IMR-90 (cell line): ENCODE measurements at regions not wholly inside any gene's neighbourhood (a gene's known extent, or its start where the extent isn't known, plus 50 kb on each side); places are given as distances from the start of the nearest gene placed in this dataset.

Source experiments
- ATAC-seq: fragments of 200-7000 bp; cut with Tn5 transposase; 2 replicates; pipeline ENCODE4 v1.9.1; 2020; ENCODE audit warnings: low read depth, mild to moderate bottlenecking, moderate library complexity
- BruUV-seq: library from RNA; stranded (reverse); fragments of 400-500 nt; replicated peaks from 2 replicates; lab custom pipeline; 2021; lab: Mats Ljungman, UMichigan
- CTCF ChIA-PET: fragments of 300-600 bp; formaldehyde crosslinking; extraction: SDS; loops from one replicate; lab custom pipeline; 2021; ENCODE audit warnings: antibody characterized with exemption; lab: Yijun Ruan, JAX
- POLR2A ChIA-PET: fragments of 300-600 bp; sonication (Branson Sonifier 250); formaldehyde crosslinking; loops from one replicate; lab custom pipeline; 2022; ENCODE audit warnings: antibody characterized with exemption; ENCODE audit not compliant: unreplicated experiment; lab: Charles Lee
- DNase-seq: peaks from one replicate; pipeline ENCODE4 v3.0.0; 2013
- H2AFZ ChIP-seq: replicated peaks from 2 replicates; pipeline ENCODE3; 2013; ENCODE audit warnings: low read length, mild to moderate bottlenecking; ENCODE audit not compliant: poor library complexity
- H2AK5ac ChIP-seq: 2 replicates; pipeline ENCODE4 v1.6.1; 2013; ENCODE audit warnings: low read depth, low read length, inconsistent platforms
- H2AK9ac ChIP-seq: replicated peaks from 2 replicates; pipeline ENCODE3; 2013; ENCODE audit warnings: mild to moderate bottlenecking, low read depth, low read length, moderate library complexity; ENCODE audit not compliant: poor library complexity
- H2BK120ac ChIP-seq: 2 replicates; pipeline ENCODE4 v1.6.1; 2013; ENCODE audit warnings: low read depth, low read length, inconsistent platforms
- H2BK15ac ChIP-seq: 3 replicates; pipeline ENCODE4 v1.6.1; 2013; ENCODE audit warnings: low read depth, low read length, inconsistent platforms
- H2BK20ac ChIP-seq: 2 replicates; pipeline ENCODE4 v1.6.1; 2013; ENCODE audit warnings: low read depth, mild to moderate bottlenecking, inconsistent platforms, low read length, moderate library complexity
- H2BK5ac ChIP-seq: 2 replicates; pipeline ENCODE4 v1.6.1; 2013; ENCODE audit warnings: mild to moderate bottlenecking, low read depth, low read length, inconsistent platforms; ENCODE audit not compliant: poor library complexity, severe bottlenecking
- H3K14ac ChIP-seq: replicated peaks from 2 replicates; pipeline ENCODE4 v1.6.1; 2013; ENCODE audit warnings: low read depth, low read length, inconsistent platforms
- H3K18ac ChIP-seq: 2 replicates; pipeline ENCODE4 v1.6.1; 2013; ENCODE audit warnings: low read depth, low read length, control low read depth
- H3K23ac ChIP-seq: 2 replicates; pipeline ENCODE4 v1.6.1; 2013; ENCODE audit warnings: low read depth, low read length, inconsistent platforms
- H3K27ac ChIP-seq: 2 replicates; pipeline ENCODE4 v1.5.1; 2013; ENCODE audit warnings: mild to moderate bottlenecking, control low read depth, low read length; ENCODE audit not compliant: insufficient read depth
- H3K27me3 ChIP-seq: 2 replicates; pipeline ENCODE4 v1.6.1; 2013; ENCODE audit warnings: low read length; ENCODE audit not compliant: control insufficient read depth, insufficient read depth
- H3K36me3 ChIP-seq: 2 replicates; pipeline ENCODE4 v1.6.1; 2013; ENCODE audit warnings: low read length, mixed read lengths; ENCODE audit not compliant: control insufficient read depth, insufficient read depth
- H3K4ac ChIP-seq: 2 replicates; pipeline ENCODE4 v1.6.1; 2013; ENCODE audit warnings: low read depth, low read length, inconsistent platforms
- H3K4me1 ChIP-seq: 2 replicates; pipeline ENCODE4 v1.6.1; 2013; ENCODE audit warnings: low read length, mixed read lengths; ENCODE audit not compliant: control insufficient read depth, insufficient read depth
- H3K4me2 ChIP-seq: 2 replicates; pipeline ENCODE4 v1.6.1; 2013; ENCODE audit warnings: low read depth, mild to moderate bottlenecking, control low read depth, low read length, moderate library complexity
- H3K4me3 ChIP-seq: 2 replicates; pipeline ENCODE4 v1.5.1; 2013; ENCODE audit warnings: low read depth, mild to moderate bottlenecking, control low read depth, low read length, moderate library complexity; ENCODE audit not compliant: insufficient read depth
- H3K56ac ChIP-seq: 2 replicates; pipeline ENCODE4 v1.6.1; 2013; ENCODE audit warnings: low read length, inconsistent platforms; ENCODE audit not compliant: insufficient read depth; ENCODE audit errors: extremely low read depth
- H3K79me1 ChIP-seq, 2 experiments: 2 replicates each; pipeline ENCODE4 v1.6.1; 2013; ENCODE audit warnings: low read length in 2 of 2, inconsistent platforms in 1 of 2, low read depth in 1 of 2
- H3K9ac ChIP-seq: 2 replicates; pipeline ENCODE4 v1.6.1; 2013; ENCODE audit warnings: low read depth, low read length, control low read depth
- H3K9me1 ChIP-seq: 2 replicates; pipeline ENCODE4 v1.6.1; 2013; ENCODE audit warnings: low read length, inconsistent platforms; ENCODE audit not compliant: insufficient read depth
- H3K9me3 ChIP-seq: 2 replicates; pipeline ENCODE4 v1.6.1; 2013; ENCODE audit warnings: low read length; ENCODE audit not compliant: control insufficient read depth, insufficient read depth
- H4K20me1 ChIP-seq: 2 replicates; pipeline ENCODE4 v1.6.1; 2013; ENCODE audit warnings: low read length, inconsistent platforms; ENCODE audit not compliant: insufficient read depth
- H4K5ac ChIP-seq: 2 replicates; pipeline ENCODE4 v1.6.1; 2013; ENCODE audit warnings: mild to moderate bottlenecking, low read depth, low read length, control low read depth
- H4K8ac ChIP-seq, 2 experiments: 2 replicates each; pipeline ENCODE4 v1.6.1; 2013; ENCODE audit warnings: low read depth in 2 of 2, low read length in 2 of 2, control low read depth in 1 of 2, inconsistent platforms in 1 of 2
- H4K91ac ChIP-seq: 2 replicates; pipeline ENCODE4 v1.6.1; 2013; ENCODE audit warnings: low read depth, low read length, inconsistent platforms; ENCODE audit not compliant: insufficient read depth
- BHLHE40 ChIP-seq: fragments of 150-350 bp; IDR thresholded peaks from 2 replicates; pipeline ENCODE4 v1.6.1; 2016; ENCODE audit warnings: mild to moderate bottlenecking, low read depth, low read length
- CTCF ChIP-seq: conservative IDR thresholded peaks from 2 replicates; pipeline ENCODE4 v1.5.1; 2012; ENCODE audit warnings: mild to moderate bottlenecking, low read depth, low read length, improper control_type of control experiment
- ELK1 ChIP-seq: fragments of 150-350 bp; IDR thresholded peaks from 2 replicates; pipeline ENCODE4 v1.6.1; 2016; ENCODE audit warnings: low read depth, mild to moderate bottlenecking, low read length, moderate library complexity, borderline replicate concordance
- FOS ChIP-seq: fragments of 150-350 bp; IDR thresholded peaks from 2 replicates; pipeline ENCODE4 v1.6.1; 2016; ENCODE audit warnings: low read depth, low read length
- MAZ ChIP-seq: IDR thresholded peaks from 2 replicates; pipeline ENCODE4 v1.6.1; 2012; ENCODE audit warnings: low read depth, mild to moderate bottlenecking, low read length, improper control_type of control experiment, moderate library complexity, borderline replicate concordance
- MXI1 ChIP-seq: IDR thresholded peaks from 2 replicates; pipeline ENCODE4 v1.6.1; 2012; ENCODE audit warnings: low read depth, mild to moderate bottlenecking, low read length, moderate library complexity, borderline replicate concordance
- NFE2L2 ChIP-seq: fragments of 150-350 bp; IDR thresholded peaks from 2 replicates; pipeline ENCODE4 v1.6.1; 2016; ENCODE audit warnings: low read depth, mild to moderate bottlenecking, low read length
- POLR2A ChIP-seq: IDR thresholded peaks from 2 replicates; pipeline ENCODE4 v1.6.1; 2012; ENCODE audit warnings: mild to moderate bottlenecking, low read depth, low read length
- RAD21 ChIP-seq: IDR thresholded peaks from 2 replicates; pipeline ENCODE4 v1.6.1; 2012; ENCODE audit warnings: low read length, improper control_type of control experiment
- RCOR1 ChIP-seq: IDR thresholded peaks from 2 replicates; pipeline ENCODE4 v1.6.1; 2012; ENCODE audit warnings: mild to moderate bottlenecking, low read length, improper control_type of control experiment; ENCODE audit not compliant: insufficient replicate concordance
- RFX5 ChIP-seq: IDR thresholded peaks from 2 replicates; pipeline ENCODE4 v1.8.0; 2012; ENCODE audit warnings: low read depth, mild to moderate bottlenecking, low read length, moderate library complexity
- SMC3 ChIP-seq: fragments of 150-350 bp; IDR thresholded peaks from 2 replicates; pipeline ENCODE4 v1.6.1; 2016; ENCODE audit warnings: low read depth, mild to moderate bottlenecking, antibody characterized with exemption, low read length, moderate library complexity
- USF2 ChIP-seq: fragments of 150-350 bp; IDR thresholded peaks from 2 replicates; pipeline ENCODE4 v1.6.1; 2017; ENCODE audit warnings: mild to moderate bottlenecking, antibody characterized with exemption, low read length, low read depth
- WGBS, 2 experiments: methylation state at CpG; one replicate each; pipeline versions ENCODE4 v1.1.5 to v1.1.7; 2013; ENCODE audit warnings: missing lambda C conversion rate in 2 of 2; ENCODE audit not compliant: insufficient read length in 1 of 2; ENCODE audit errors: extremely low coverage in 2 of 2; 5-methylcytosine and 5-hydroxymethylcytosine counted together
- dilution Hi-C: fragments of 300-500 bp; cut with HindIII; formaldehyde crosslinking; loops from one replicate; pipeline ENCODE4 v1.14.3; 2018; ENCODE audit warnings: low sequenced_read_pairs; ENCODE audit not compliant: unreplicated experiment
- in situ Hi-C: fragments of 300-500 bp; cut with MboI; formaldehyde crosslinking; loops from 3 replicates; pipeline ENCODE4 v1.14.3; 2019; ENCODE audit warnings: low sequenced_read_pairs, inconsistent platforms, mixed read lengths
- intact Hi-C: fragments of 100-400 bp; cut with micrococcal nuclease; formaldehyde crosslinking; loops from 2 replicates; pipeline ENCODE4 v1.10.0; 2022

- Histone ChIP-seq H3K9ac (no peak overlapping the region), H3K79me1 (no peaks in the 10 kb centered on the region), H3K23ac (no peak overlapping the region), H2AK5ac (no peak overlapping the region), H3K4ac (no peak overlapping the region), H3K27me3 (no peaks in the 10 kb centered on the region), H2BK15ac (no peak overlapping the region), H2AK9ac (no peak overlapping the region), H3K4me2 (no peak overlapping the region), H3K27ac (no peak overlapping the region), H4K8ac (no peak overlapping the region), H4K91ac (no peak overlapping the region), H4K20me1 (no peaks in the 10 kb centered on the region), H3K36me3 (no peaks in the 10 kb centered on the region), H3K4me3 (no peak overlapping the region), H3K9me1 (no peaks in the 10 kb centered on the region), H3K14ac (no peak overlapping the region), H2AFZ (no peak overlapping the region), H2BK120ac (no peak overlapping the region), H2BK5ac (no peak overlapping the region), H4K5ac (no peak overlapping the region), H3K18ac (no peak overlapping the region), H3K56ac (no peak overlapping the region), H3K4me1 (no peaks in the 10 kb centered on the region), H2BK20ac (no peak overlapping the region), H3K9me3 (peaks cover 20% of the 10 kb centered on the region)
- intact Hi-C loops (no loop called here), in situ Hi-C loops (no loop called here), dilution Hi-C loops (no loop called here)
- BruUV-seq = no TSS peak
- TF ChIP-seq CTCF (no peak), ELK1 (no peak), RCOR1 (no peak), POLR2A (no peak), RAD21 (no peak), MAZ (no peak), FOS (no peak), SMC3 (no peak), NFE2L2 (no peak), RFX5 (no peak), USF2 (no peak), BHLHE40 (no peak), MXI1 (no peak)
- no peak for DNase-seq
- POLR2A ChIA-PET = no interaction called here
- no peak for ATAC-seq
- WGBS, 2 experiments = no CpG with 5 or more reads among the region's 3 CpGs
- CTCF ChIA-PET = no interaction called here
These were observed 236.0 kb upstream of the HDAC4 start for GRCh38 chr2:239636808-239637207.
